ENCODE measurements at regions not wholly inside any gene's neighbourhood (a gene's known extent, or its start where the extent isn't known, plus 50 kb on each side); places are given as distances from the start of the nearest gene placed in this dataset.

GRCh38 chr12:115474539-115475353 lies 790.8 kb upstream of the TBX3 start:
- TF ChIP-seq CTCF (IDR thresholded peaks at IDR 0.05; ENCODE audit: low read depth, low read length) = no peak
- no peaks in the 10 kb centered on the region for H3K27me3 ChIP-seq (ENCODE audit: insufficient read depth, low read depth, severe bottlenecking)
- no peak for DNase-seq
- H3K9me3 ChIP-seq (ENCODE audit: severe bottlenecking) = no peaks in the 10 kb centered on the region
- no peaks in the 10 kb centered on the region for H3K36me3 ChIP-seq
- no peak overlapping the region for H3K4me3 ChIP-seq (ENCODE audit: low read depth, low read length)
- no peak overlapping the region for H3K27ac ChIP-seq

- no peaks in the 10 kb centered on the region for H3K27me3 ChIP-seq (ENCODE audit: insufficient read depth, low read depth, severe bottlenecking)
- H3K27ac ChIP-seq = no peak overlapping the region
- no peak for DNase-seq
- no peaks in the 10 kb centered on the region for H3K9me3 ChIP-seq (ENCODE audit: severe bottlenecking)
- TF ChIP-seq CTCF (IDR thresholded peaks at IDR 0.05; ENCODE audit: low read depth, low read length) = no peak
- H3K4me3 ChIP-seq (ENCODE audit: low read depth, low read length) = no peak overlapping the region
- no peaks in the 10 kb centered on the region for H3K36me3 ChIP-seq
These were observed 789.4 kb upstream of the TBX3 start for GRCh38 chr12:115473257-115473956.

GRCh38 chr12:115472852-115473251 lies 788.9 kb upstream of the TBX3 start:
- Histone ChIP-seq H3K9me3 (ENCODE audit: severe bottlenecking) (no peaks in the 10 kb centered on the region), H3K36me3 (no peaks in the 10 kb centered on the region), H3K27ac (no peak overlapping the region), H3K4me3 (ENCODE audit: low read depth, low read length) (no peak overlapping the region), H3K27me3 (ENCODE audit: insufficient read depth, low read depth, severe bottlenecking) (no peaks in the 10 kb centered on the region)
- TF ChIP-seq CTCF (IDR thresholded peaks at IDR 0.05; ENCODE audit: low read depth, low read length) = no peak
- DNase-seq = no peak

DNA sequence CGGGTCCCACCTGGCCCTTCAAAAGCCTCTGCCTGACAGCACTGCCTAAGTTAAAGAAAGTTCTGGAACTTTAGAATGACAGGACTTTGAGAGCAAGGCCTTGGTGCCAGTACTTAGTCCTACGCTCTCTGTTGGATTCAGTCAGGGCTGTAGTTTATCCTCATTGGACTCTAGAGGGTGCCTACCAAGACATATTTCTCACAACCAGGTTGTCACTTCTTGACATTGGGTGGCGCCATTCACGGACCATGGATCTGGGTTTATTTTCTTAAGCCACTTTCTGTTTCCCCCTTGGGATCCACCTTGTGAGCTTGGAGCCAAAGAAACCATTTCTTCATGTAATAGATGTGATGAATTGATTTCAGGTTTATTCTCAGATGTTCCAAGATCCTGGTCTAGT lies 787.0 kb upstream of the TBX3 start:
- Histone ChIP-seq H3K27ac (no peak overlapping the region), H3K27me3 (ENCODE audit: insufficient read depth, low read depth, severe bottlenecking) (no peaks in the 10 kb centered on the region), H3K4me3 (ENCODE audit: low read depth, low read length) (no peak overlapping the region), H3K9me3 (ENCODE audit: severe bottlenecking) (no peaks in the 10 kb centered on the region), H3K36me3 (no peaks in the 10 kb centered on the region)
- no peak for DNase-seq
- TF ChIP-seq CTCF (IDR thresholded peaks at IDR 0.05; ENCODE audit: low read depth, low read length) = no peak

- no peak for TF ChIP-seq CTCF (IDR thresholded peaks at IDR 0.05; ENCODE audit: low read depth, low read length)
These were observed 786.6 kb upstream of the TBX3 start for GRCh38 chr12:115470526-115470925.

More at GRCh38 chr12:115470526-115470925, 786.6 kb upstream of the TBX3 start:
- no peak for DNase-seq
- no peak overlapping the region for H3K27ac ChIP-seq
- no peak overlapping the region for H3K4me3 ChIP-seq (ENCODE audit: low read depth, low read length)
- no peaks in the 10 kb centered on the region for H3K9me3 ChIP-seq (ENCODE audit: severe bottlenecking)
- no peaks in the 10 kb centered on the region for H3K27me3 ChIP-seq (ENCODE audit: insufficient read depth, low read depth, severe bottlenecking)
- no peaks in the 10 kb centered on the region for H3K36me3 ChIP-seq

Data from WERI-Rb-1 (cell line).